Thoracic aorta (tissue), 2 donors: ENCODE measurements at regions not wholly inside any gene's neighbourhood (a gene's known extent, or its start where the extent isn't known, plus 50 kb on each side); places are given as distances from the start of the nearest gene placed in this dataset.

Source experiments
- ATAC-seq: fragments of 150-250 bp; one replicate; pipeline ENCODE4 v1.8.0; 2017; ENCODE audit warnings: low read depth; ENCODE audit not compliant: insufficient number of reproducible peaks, low FRiP score
- DNase-seq: peaks from one replicate; pipeline ENCODE4 v3.0.0-alpha.2; 2020; ENCODE audit warnings: low spot score
- H3K27ac ChIP-seq, 2 donors: fragments of 200-600 bp; sonication (generic); 1 replicate in 1 of 2; 2 replicates in 1 of 2; pipeline ENCODE4 v1.5.1; 2016; ENCODE audit warnings: mild to moderate bottlenecking in 2 of 2, moderate library complexity in 2 of 2
- H3K27me3 ChIP-seq: fragments of 200-600 bp; sonication (generic); replicated peaks from 2 replicates; pipeline ENCODE4 v1.6.0; 2016; ENCODE audit warnings: mild to moderate bottlenecking; ENCODE audit not compliant: insufficient read depth
- H3K36me3 ChIP-seq: fragments of 200-600 bp; sonication (generic); one replicate; pipeline ENCODE4 v1.5.1; 2016
- H3K4me1 ChIP-seq, 2 donors: fragments of 200-600 bp; sonication (generic); 1 replicate in 1 of 2; 2 replicates in 1 of 2; pipeline versions ENCODE4 v1.5.1 to v1.6.0; 2016; ENCODE audit warnings: low read depth in 2 of 2, mild to moderate bottlenecking in 1 of 2; ENCODE audit not compliant: control insufficient read depth in 1 of 2
- H3K4me3 ChIP-seq: fragments of 200-600 bp; sonication (generic); 2 replicates; pipeline ENCODE4 v1.5.1; 2016; ENCODE audit warnings: mild to moderate bottlenecking
- H3K9me3 ChIP-seq: fragments of 200-600 bp; sonication (generic); 2 replicates; pipeline ENCODE4 v1.5.1; 2016
- CTCF ChIP-seq: fragments of 200-600 bp; sonication (generic); IDR thresholded peaks from one replicate; pipeline ENCODE4 v1.5.1; 2019; ENCODE audit warnings: antibody characterized with exemption

DNA sequence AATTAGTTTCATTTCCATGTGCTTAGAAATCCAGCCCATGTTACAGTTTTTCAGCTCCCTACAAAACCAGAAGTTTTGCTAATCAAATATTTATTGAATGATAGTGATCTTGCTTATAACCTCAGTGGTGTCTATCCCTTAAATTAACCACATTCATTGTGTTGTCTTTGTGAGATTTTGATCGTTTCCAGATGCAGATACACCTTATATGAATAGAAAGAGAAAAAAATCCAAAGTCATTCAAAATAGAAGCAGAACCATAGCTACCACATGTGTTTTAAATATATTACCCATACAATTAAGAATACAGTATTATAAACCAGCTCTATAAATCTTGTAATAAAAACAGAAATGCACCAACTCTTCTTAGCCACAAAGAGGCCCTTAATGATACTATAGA, 60.6 kb upstream of the RREB1 start:
- H3K27ac ChIP-seq, result no peak overlapping the region
- H3K36me3 ChIP-seq, result no peaks in the 10 kb centered on the region
- H3K4me1 ChIP-seq, result peaks cover 4 to 12% of the 10 kb centered on the region in 2 donors
- no peaks in the 10 kb centered on the region for H3K9me3 ChIP-seq
- ATAC-seq, result no peak
- H3K4me3 ChIP-seq, result no peak overlapping the region
- no peak for TF ChIP-seq CTCF
- no peaks in the 10 kb centered on the region for H3K27me3 ChIP-seq
- DNase-seq, result no peak

- H3K4me1 ChIP-seq, result peaks cover 4 to 12% of the 10 kb centered on the region in 2 donors
- ATAC-seq, result no peak
- H3K27me3 ChIP-seq, result no peaks in the 10 kb centered on the region
- H3K27ac ChIP-seq, result no peak overlapping the region
- no peak for TF ChIP-seq CTCF
- no peaks in the 10 kb centered on the region for H3K36me3 ChIP-seq
- DNase-seq, result no peak
- H3K4me3 ChIP-seq, result no peak overlapping the region
- H3K9me3 ChIP-seq, result no peaks in the 10 kb centered on the region
These were observed 59.8 kb upstream of the RREB1 start for GRCh38 chr6:7047966-7048365.

DNA sequence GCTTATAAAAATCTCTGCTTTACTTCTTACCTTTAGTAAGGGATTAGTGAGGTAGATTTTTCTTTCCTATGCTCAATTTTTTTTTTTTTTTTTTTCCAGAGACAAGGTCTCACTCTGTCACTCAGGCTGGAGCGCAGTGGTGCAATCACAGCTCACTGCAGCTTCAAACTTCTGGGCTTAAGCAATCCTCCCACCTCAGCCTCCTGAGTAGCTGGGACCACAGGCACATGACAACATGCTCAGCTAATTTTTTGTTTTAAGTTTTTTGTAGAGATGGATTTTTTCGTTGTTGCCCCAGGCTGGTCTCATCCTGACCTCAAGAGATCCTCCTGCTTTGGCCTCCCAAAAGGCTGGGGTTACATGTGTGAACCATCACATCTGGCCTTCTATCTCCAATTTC, 58.9 kb upstream of the RREB1 start:
- H3K4me3 ChIP-seq, result no peak overlapping the region
- no peak for DNase-seq
- H3K27ac ChIP-seq, result no peak overlapping the region
- no peak for TF ChIP-seq CTCF
- ATAC-seq, result no peak
- H3K9me3 ChIP-seq, result no peaks in the 10 kb centered on the region
- H3K27me3 ChIP-seq, result no peaks in the 10 kb centered on the region
- H3K4me1 ChIP-seq, result peaks cover 4 to 12% of the 10 kb centered on the region in 2 donors
- H3K36me3 ChIP-seq, result no peaks in the 10 kb centered on the region

GRCh38 chr6:7050004-7050403, 57.8 kb upstream of the RREB1 start:
- H3K9me3 ChIP-seq, result no peaks in the 10 kb centered on the region
- TF ChIP-seq CTCF, result no peak
- ATAC-seq (no peak), DNase-seq (no peak)
- H3K4me3 ChIP-seq, result no peak overlapping the region
- no peak overlapping the region for H3K27ac ChIP-seq
- H3K27me3 ChIP-seq, result no peaks in the 10 kb centered on the region
- no peaks in the 10 kb centered on the region for H3K36me3 ChIP-seq
- peaks cover 4 to 12% of the 10 kb centered on the region in 2 donors for H3K4me1 ChIP-seq

GRCh38 chr6:7050872-7051779, 56.6 kb upstream of the RREB1 start:
- DNase-seq (no peak), ATAC-seq (no peak)
- Histone ChIP-seq H3K4me3 (peak overlapping the region; percentile 81), H3K27ac (peak overlapping the region in 1 of 2 donors; percentile 56), H3K4me1 (peaks cover 4 to 12% of the 10 kb centered on the region in 2 donors), H3K9me3 (no peaks in the 10 kb centered on the region), H3K36me3 (no peaks in the 10 kb centered on the region), H3K27me3 (no peaks in the 10 kb centered on the region)
- TF ChIP-seq CTCF, result no peak
